H9 (cell line): ENCODE measurements at regions not wholly inside any gene's neighbourhood (a gene's known extent, or its start where the extent isn't known, plus 50 kb on each side); places are given as distances from the start of the nearest gene placed in this dataset.

ENCODE experiments used
- DNase-seq: peaks from one replicate; pipeline ENCODE4 v3.0.0-alpha.2; 2017
- H2AFZ ChIP-seq: one replicate; pipeline ENCODE4 v1.6.1; 2013; ENCODE audit warnings: mild to moderate bottlenecking, low read length, control low read depth, moderate library complexity
- H2AK5ac ChIP-seq: 2 replicates; pipeline ENCODE4 v1.6.1; 2013; ENCODE audit warnings: low read length, control low read depth, mixed read lengths; ENCODE audit not compliant: insufficient read length
- H2BK120ac ChIP-seq: one replicate; pipeline ENCODE4 v1.6.1; 2013; ENCODE audit warnings: low read depth, mild to moderate bottlenecking, low read length, control low read depth, inconsistent platforms; ENCODE audit not compliant: poor library complexity, severe bottlenecking
- H2BK12ac ChIP-seq: 2 replicates; pipeline ENCODE4 v1.6.1; 2013; ENCODE audit warnings: low read length, control low read depth, mixed read lengths, low read depth; ENCODE audit not compliant: insufficient read length
- H2BK15ac ChIP-seq: 2 replicates; pipeline ENCODE4 v1.6.1; 2013; ENCODE audit warnings: low read depth, low read length, control low read depth
- H2BK20ac ChIP-seq: one replicate; pipeline ENCODE4 v1.6.1; 2013; ENCODE audit warnings: low read depth, mild to moderate bottlenecking, low read length, control low read depth, inconsistent platforms; ENCODE audit not compliant: poor library complexity, severe bottlenecking
- H2BK5ac ChIP-seq: 2 replicates; pipeline ENCODE4 v1.6.1; 2013; ENCODE audit warnings: low read length, control low read depth, mixed read lengths; ENCODE audit not compliant: insufficient read length
- H3K14ac ChIP-seq: 2 replicates; pipeline ENCODE4 v1.6.1; 2013; ENCODE audit warnings: low read length, control low read depth; ENCODE audit not compliant: insufficient read depth
- H3K18ac ChIP-seq: 2 replicates; pipeline ENCODE4 v1.6.1; 2013; ENCODE audit warnings: low read depth, mild to moderate bottlenecking, mixed read lengths, low read length, control low read depth; ENCODE audit not compliant: insufficient read length
- H3K23ac ChIP-seq: 2 replicates; pipeline ENCODE4 v1.6.1; 2013; ENCODE audit warnings: low read length, control low read depth, mixed read lengths, low read depth; ENCODE audit not compliant: insufficient read length
- H3K23me2 ChIP-seq: 2 replicates; pipeline ENCODE4 v1.6.1; 2013; ENCODE audit warnings: low read depth, mild to moderate bottlenecking, mixed read lengths, low read length, control low read depth; ENCODE audit not compliant: insufficient read length, poor library complexity, severe bottlenecking
- H3K27ac ChIP-seq: 2 replicates; pipeline ENCODE4 v1.5.1; 2013; ENCODE audit warnings: low read length, control low read depth, mixed read lengths, low read depth; ENCODE audit not compliant: insufficient read length
- H3K27me3 ChIP-seq: 2 replicates; pipeline ENCODE4 v1.6.1; 2013; ENCODE audit warnings: low read length, control low read depth, inconsistent platforms; ENCODE audit not compliant: insufficient read depth
- H3K4ac ChIP-seq: 2 replicates; pipeline ENCODE4 v1.6.1; 2013; ENCODE audit warnings: low read depth, mild to moderate bottlenecking, control low read depth, inconsistent platforms, low read length, moderate library complexity
- H3K4me1 ChIP-seq: 2 replicates; pipeline ENCODE4 v1.6.1; 2013; ENCODE audit warnings: low read length, control low read depth, inconsistent platforms; ENCODE audit not compliant: insufficient read depth
- H3K4me2 ChIP-seq: 2 replicates; pipeline ENCODE4 v1.6.1; 2013; ENCODE audit warnings: low read length, control low read depth, mixed read lengths; ENCODE audit not compliant: insufficient read length, insufficient read depth
- H3K56ac ChIP-seq: 2 replicates; pipeline ENCODE4 v1.6.1; 2013; ENCODE audit warnings: low read depth, mild to moderate bottlenecking, mixed read lengths, low read length, control low read depth; ENCODE audit not compliant: insufficient read length
- H3K79me1 ChIP-seq: 2 replicates; pipeline ENCODE4 v1.6.1; 2013; ENCODE audit warnings: low read depth, mild to moderate bottlenecking, moderate library complexity, low read length, control low read depth, inconsistent platforms; ENCODE audit not compliant: insufficient read depth, poor library complexity, severe bottlenecking
- H3K79me2 ChIP-seq: 2 replicates; pipeline ENCODE4 v1.6.1; 2013; ENCODE audit warnings: low read length, control low read depth, inconsistent platforms; ENCODE audit not compliant: insufficient read depth
- H3K9ac ChIP-seq: 2 replicates; pipeline ENCODE4 v1.6.1; 2013; ENCODE audit warnings: low read length, control low read depth, mixed read lengths; ENCODE audit not compliant: insufficient read length; ENCODE audit errors: extremely low read depth
- H3K9me3 ChIP-seq: one replicate; pipeline ENCODE4 v1.6.1; 2013; ENCODE audit warnings: low read depth, low read length, inconsistent platforms; ENCODE audit not compliant: control insufficient read depth
- H3T11ph ChIP-seq: one replicate; pipeline ENCODE4 v1.6.1; 2013; ENCODE audit warnings: mild to moderate bottlenecking, low read length, control low read depth, inconsistent platforms
- H4K20me1 ChIP-seq: one replicate; pipeline ENCODE4 v1.6.1; 2013; ENCODE audit not compliant: control insufficient read depth, insufficient read length, insufficient read depth
- H4K5ac ChIP-seq: 2 replicates; pipeline ENCODE4 v1.6.1; 2013; ENCODE audit warnings: low read depth, mild to moderate bottlenecking, mixed read lengths, low read length, control low read depth; ENCODE audit not compliant: insufficient read length
- H4K8ac ChIP-seq: replicated peaks from 2 replicates; pipeline ENCODE4 v1.6.1; 2013; ENCODE audit warnings: low read length, control low read depth, mixed read lengths, low read depth; ENCODE audit not compliant: insufficient read length
- H4K91ac ChIP-seq: 2 replicates; pipeline ENCODE4 v1.6.1; 2013; ENCODE audit warnings: low read depth, mild to moderate bottlenecking, moderate library complexity, mixed read lengths, low read length, control low read depth; ENCODE audit not compliant: insufficient read length
- H3K27ac Mint-ChIP-seq, 3 experiments: 2 replicates in 2 of 3; 3 replicates in 1 of 3; pipeline ENCODE4 v1.8.0; 2020 to 2021; ENCODE audit warnings: mixed read lengths in 3 of 3, mild to moderate bottlenecking in 1 of 3, moderate library complexity in 1 of 3
- H3K27me3 Mint-ChIP-seq: 2 replicates; pipeline ENCODE4 v1.8.0; 2021; ENCODE audit warnings: low read depth, mild to moderate bottlenecking, moderate library complexity, mixed read lengths
- H3K36me3 Mint-ChIP-seq, 3 experiments: 2 replicates in 2 of 3; 3 replicates in 1 of 3; pipeline ENCODE4 v1.8.0; 2020 to 2021; ENCODE audit warnings: low read depth in 3 of 3, mixed read lengths in 3 of 3; ENCODE audit not compliant: insufficient read depth in 1 of 3
- H3K4me1 Mint-ChIP-seq, 2 experiments: 2 replicates each; pipeline ENCODE4 v1.8.0; 2020; ENCODE audit warnings: mixed read lengths in 2 of 2
- H3K4me3 Mint-ChIP-seq, 2 experiments: 2 replicates in 1 of 2; 3 replicates in 1 of 2; pipeline ENCODE4 v1.8.0; 2020 to 2021; ENCODE audit warnings: mild to moderate bottlenecking in 2 of 2, mixed read lengths in 2 of 2, moderate library complexity in 1 of 2
- H3K9me3 Mint-ChIP-seq, 2 experiments: 2 replicates in 1 of 2; 3 replicates in 1 of 2; pipeline ENCODE4 v1.8.0; 2020; ENCODE audit warnings: mild to moderate bottlenecking in 2 of 2, mixed read lengths in 2 of 2, moderate library complexity in 1 of 2
- TF ChIP-seq, protein P1 (sequence below): fragments of 200-600 bp; sonication (generic); conservative IDR thresholded peaks from 3 replicates; pipeline ENCODE4 v1.8.0; 2021; ENCODE audit warnings: antibody characterized with exemption, mild to moderate bottlenecking

DNA sequence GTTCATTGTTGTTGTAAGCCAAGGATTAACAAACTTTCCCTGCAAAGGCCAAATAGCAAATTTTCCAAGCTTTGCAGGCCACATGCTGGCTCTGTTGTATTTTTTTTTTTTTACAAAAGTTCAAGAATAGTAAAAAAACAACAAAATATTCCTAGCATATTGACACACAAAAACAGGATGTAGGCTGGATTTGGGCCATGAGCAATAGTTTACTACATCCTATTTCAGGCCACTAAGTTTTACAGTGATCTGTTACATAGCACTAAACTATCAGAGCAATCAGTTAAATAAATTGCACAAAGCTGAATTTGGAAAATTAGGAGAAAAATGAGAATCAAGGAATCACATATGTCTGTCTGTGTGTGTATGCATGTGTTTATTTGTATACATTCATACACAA, 491.8 kb upstream of the GHITM start:
- H3K4me2 ChIP-seq = no peak overlapping the region

More for the DNA sequence above, 491.8 kb upstream of the GHITM start:
- no peak overlapping the region for H4K5ac ChIP-seq
- TF ChIP-seq, protein P1, sequence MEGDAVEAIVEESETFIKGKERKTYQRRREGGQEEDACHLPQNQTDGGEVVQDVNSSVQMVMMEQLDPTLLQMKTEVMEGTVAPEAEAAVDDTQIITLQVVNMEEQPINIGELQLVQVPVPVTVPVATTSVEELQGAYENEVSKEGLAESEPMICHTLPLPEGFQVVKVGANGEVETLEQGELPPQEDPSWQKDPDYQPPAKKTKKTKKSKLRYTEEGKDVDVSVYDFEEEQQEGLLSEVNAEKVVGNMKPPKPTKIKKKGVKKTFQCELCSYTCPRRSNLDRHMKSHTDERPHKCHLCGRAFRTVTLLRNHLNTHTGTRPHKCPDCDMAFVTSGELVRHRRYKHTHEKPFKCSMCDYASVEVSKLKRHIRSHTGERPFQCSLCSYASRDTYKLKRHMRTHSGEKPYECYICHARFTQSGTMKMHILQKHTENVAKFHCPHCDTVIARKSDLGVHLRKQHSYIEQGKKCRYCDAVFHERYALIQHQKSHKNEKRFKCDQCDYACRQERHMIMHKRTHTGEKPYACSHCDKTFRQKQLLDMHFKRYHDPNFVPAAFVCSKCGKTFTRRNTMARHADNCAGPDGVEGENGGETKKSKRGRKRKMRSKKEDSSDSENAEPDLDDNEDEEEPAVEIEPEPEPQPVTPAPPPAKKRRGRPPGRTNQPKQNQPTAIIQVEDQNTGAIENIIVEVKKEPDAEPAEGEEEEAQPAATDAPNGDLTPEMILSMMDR = no peak
- no peaks in the 10 kb centered on the region for H3K79me1 ChIP-seq
- no peak for DNase-seq
- no peaks in the 10 kb centered on the region for H3K27me3 ChIP-seq
- H2BK120ac ChIP-seq = no peak overlapping the region
- no peak overlapping the region for H3K9ac ChIP-seq
- H2BK5ac ChIP-seq = no peak overlapping the region
- no peak overlapping the region for H3K18ac ChIP-seq
- peaks cover 4 to 14% of the 10 kb centered on the region in 2 experiments for H3K4me1 Mint-ChIP-seq
- no peak overlapping the region for H4K91ac ChIP-seq
- no peak overlapping the region for H3K14ac ChIP-seq
- no peak overlapping the region for H3K23ac ChIP-seq
- H3K27me3 Mint-ChIP-seq = no peaks in the 10 kb centered on the region
- H2AK5ac ChIP-seq = no peak overlapping the region
- no peaks in the 10 kb centered on the region for H3K4me1 ChIP-seq
- no peaks in the 10 kb centered on the region for H3K9me3 Mint-ChIP-seq
- H2BK20ac ChIP-seq = no peak overlapping the region
- no peak overlapping the region for H3K4ac ChIP-seq
- no peak overlapping the region for H2AFZ ChIP-seq
- H2BK15ac ChIP-seq = no peak overlapping the region
- no peaks in the 10 kb centered on the region for H3K79me2 ChIP-seq
- no peak overlapping the region for H3K56ac ChIP-seq
- H3K4me3 Mint-ChIP-seq = no peak overlapping the region
- H4K8ac ChIP-seq = no peak overlapping the region
- no peaks in the 10 kb centered on the region for H3K23me2 ChIP-seq
- H3K9me3 ChIP-seq = no peaks in the 10 kb centered on the region
- no peak overlapping the region for H2BK12ac ChIP-seq
- H3T11ph ChIP-seq = no peak overlapping the region
- H3K27ac Mint-ChIP-seq = no peak overlapping the region
- no peaks in the 10 kb centered on the region for H4K20me1 ChIP-seq
- H3K36me3 Mint-ChIP-seq = no peaks in the 10 kb centered on the region
- no peak overlapping the region for H3K27ac ChIP-seq
